Fibroblast of the conjunctiva (primary cell): ENCODE measurements at regions not wholly inside any gene's neighbourhood (a gene's known extent, or its start where the extent isn't known, plus 50 kb on each side); places are given as distances from the start of the nearest gene placed in this dataset.
"Not testable (repeated sequence)": the region's sequence is repeated elsewhere in the genome, so short reads cannot be mapped to it uniquely, and the experiment has no call there.

Source experiments
- DNase-seq: peaks from one replicate; pipeline ENCODE4 v3.0.0-alpha.2; 2010; ENCODE audit warnings: low read depth

- peak; percentile 8 for DNase-seq
These were observed 53.0 kb upstream of the TNKS2 start for GRCh38 chr10:91745090-91745831.

- DNase-seq: no peak
These were observed 54.8 kb upstream of the TNKS2 start for GRCh38 chr10:91743465-91743864.

DNA sequence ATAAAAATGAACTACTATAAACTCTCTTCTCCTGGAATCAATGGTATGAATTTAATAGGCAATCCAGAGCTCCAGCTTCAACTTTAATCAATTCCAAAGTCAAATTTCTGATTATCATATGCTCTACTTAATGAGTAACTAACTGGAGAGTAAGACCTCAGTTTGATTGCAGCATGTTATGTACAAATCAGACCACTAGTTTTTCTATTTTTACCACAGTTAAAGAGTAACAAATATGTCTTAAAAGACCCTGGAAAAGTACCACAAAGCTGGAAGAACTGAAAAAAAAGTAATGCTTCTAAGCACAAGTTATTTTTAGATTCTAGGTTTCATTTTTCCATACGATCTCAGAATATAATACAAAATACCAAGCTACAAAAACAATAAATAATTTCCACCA, 56.0 kb upstream of the TNKS2 start:
- no peak for DNase-seq

DNA sequence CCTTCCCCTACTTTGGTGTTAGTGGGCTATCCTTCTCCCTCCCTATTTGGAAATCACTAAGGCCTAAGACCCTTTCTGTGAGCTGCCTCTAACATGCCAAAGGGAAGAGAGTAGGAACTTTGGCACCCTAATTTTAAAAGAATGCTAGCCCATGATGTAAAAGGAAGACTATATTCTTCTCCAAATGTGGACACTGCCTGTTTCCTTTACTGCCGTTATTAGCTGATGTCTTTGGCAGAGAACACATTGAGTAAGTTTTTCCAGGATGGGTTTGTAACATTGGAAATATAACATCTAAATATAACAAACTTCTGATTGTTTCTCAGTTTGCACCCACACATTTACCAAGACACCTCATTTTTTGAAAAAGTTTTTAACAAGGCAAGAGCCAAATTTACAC, 56.9 kb upstream of the TNKS2 start:
- no peak for DNase-seq

DNA sequence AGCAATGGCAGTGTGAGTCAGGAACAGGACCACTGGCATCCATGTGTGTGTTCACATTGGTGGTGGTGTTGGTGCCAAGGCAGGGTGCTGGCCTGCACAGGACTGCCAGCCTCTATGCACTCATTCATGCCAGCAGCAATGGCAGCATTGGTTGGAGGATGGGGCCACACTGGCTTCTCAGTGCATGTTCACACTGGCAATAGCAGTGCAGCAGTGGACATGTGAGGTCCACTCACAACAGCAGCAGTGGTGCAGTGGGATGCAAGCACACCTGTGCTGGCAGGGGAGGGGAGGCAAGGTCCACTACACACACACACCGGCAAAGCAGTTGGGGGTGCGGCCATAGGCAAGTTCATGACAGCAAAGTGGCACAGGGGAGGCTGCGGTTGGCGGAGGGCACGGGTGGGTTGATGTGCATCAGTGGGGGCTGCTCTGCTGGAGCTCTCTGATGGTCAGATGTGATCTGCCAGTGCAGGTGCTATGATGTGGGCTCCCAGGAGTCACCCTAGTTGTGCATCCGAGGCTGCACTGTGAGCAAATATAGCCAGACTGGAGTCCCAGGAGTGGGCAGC, 57.8 kb upstream of the TNKS2 start:
- DNase-seq: no peak

DNA sequence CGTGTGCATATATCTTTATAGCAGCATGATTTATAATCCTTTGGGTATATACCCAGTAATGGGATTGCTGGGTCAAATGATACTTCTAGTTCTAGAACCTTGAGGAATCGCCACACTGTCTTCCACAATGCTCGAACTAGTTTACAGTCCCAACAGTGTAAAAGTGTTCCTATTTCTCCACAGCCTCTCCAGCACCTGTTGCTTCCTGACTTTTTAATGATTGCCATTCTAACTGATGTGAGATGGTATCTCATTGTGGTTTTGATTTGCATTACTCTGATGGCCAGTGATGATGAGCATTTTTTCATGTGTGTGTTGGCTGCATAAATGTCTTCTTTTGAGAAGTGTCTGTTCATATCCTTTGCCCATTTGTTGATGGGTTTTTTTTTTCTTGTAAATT, 66.0 kb upstream of the TNKS2 start:
- not testable (repeated sequence) for DNase-seq

DNA sequence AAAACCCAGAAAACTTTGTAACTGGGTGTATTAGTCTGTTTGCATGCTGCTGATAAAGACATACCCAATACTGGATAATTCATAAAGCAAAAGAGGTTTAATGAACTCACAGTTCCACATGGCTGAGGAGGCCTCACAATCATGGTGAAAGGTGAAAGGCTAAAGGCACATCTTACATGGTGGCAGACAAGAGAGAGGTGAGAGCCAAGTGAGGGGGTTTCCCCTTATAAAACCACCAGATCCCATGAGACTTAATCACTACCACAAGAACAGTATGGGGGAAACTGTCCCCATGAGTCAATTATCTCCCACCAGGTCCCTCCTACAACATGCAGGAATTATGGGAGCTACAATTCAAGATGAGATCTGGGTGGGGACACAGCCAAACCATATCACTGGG, 68.9 kb upstream of the TNKS2 start:
- DNase-seq: not testable (repeated sequence)

DNA sequence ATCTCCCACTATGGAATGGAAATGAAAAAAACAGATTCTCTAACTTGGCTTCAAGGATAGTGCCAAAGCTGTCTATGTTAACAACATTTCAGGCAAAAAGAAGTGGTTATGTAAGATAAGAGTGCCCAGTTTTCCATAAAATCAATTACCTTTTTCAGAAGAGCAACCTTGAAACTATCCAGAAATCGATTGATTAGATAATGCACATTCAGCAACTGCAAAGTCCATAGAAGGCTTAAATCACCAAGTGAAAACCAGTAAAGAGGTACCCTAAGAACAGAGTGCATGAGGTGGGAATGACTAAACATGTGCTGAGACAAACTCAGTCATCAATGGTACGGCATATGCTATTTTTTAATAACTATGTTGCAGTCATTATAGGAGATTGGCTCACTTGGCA, 71.9 kb upstream of the TNKS2 start:
- DNase-seq: no peak

GRCh38 chr10:91724933-91725332, 73.3 kb upstream of the TNKS2 start:
- no peak for DNase-seq

- no peak for DNase-seq
These were observed 80.7 kb upstream of the PPP1R3C start for GRCh38 chr10:91713461-91714072.

DNA sequence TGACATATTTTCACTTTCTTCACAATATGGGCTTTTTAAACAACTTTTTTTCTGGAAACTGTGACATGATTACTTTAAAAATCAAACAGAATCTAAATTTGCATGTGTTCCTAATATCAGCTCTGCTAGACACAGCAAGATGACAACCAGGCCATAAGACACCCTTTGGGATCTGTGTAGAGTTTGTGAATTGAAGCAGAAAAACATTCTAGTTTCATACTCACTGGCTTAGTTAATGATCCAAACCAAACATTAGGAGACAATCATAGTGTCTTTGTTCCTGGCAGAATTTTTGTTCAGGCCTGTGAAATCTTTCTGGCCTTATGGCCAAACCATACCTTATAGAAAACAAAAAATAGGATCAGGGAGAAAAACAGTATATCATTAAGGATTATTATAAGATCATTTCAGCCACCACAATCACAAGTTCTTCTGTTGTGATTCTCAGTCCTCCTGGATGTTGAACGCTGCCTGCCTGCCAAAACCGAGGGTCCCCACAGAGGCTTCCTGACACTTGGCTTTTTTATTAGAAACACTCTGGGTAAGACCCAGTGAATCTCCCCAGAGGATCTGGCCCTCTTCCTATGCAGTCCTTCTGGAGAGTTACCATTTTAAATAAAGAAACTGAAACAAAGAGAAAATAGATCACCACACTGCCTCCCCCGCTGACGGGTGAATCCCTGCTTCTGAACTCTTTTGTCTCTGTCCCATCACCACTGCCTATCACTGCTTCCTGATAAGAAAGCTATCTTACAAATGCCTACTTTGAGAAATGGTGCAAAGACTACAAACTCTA, 79.2 kb upstream of the PPP1R3C start:
- no peak for DNase-seq

DNA sequence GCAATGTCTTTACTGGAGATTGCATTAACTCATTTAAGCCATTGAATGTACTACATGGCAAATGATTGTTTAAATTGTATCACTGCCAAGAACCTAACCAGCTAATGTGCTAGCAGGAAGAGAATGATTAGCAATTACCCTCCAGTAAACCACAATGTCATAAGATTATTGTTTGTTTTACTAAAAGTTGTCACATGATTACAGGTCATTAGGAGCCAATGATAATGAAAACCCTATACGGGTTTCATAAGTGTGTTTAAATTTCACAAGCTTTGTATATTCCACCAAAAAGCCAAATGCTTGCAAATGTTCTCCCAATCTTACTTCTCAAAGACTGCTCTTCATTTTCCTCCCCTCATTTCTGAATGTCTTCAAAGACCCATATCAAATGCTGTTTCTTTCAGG, 76.5 kb upstream of the PPP1R3C start:
- no peak for DNase-seq

GRCh38 chr10:91708174-91708861, 75.4 kb upstream of the PPP1R3C start:
- DNase-seq: no peak

DNA sequence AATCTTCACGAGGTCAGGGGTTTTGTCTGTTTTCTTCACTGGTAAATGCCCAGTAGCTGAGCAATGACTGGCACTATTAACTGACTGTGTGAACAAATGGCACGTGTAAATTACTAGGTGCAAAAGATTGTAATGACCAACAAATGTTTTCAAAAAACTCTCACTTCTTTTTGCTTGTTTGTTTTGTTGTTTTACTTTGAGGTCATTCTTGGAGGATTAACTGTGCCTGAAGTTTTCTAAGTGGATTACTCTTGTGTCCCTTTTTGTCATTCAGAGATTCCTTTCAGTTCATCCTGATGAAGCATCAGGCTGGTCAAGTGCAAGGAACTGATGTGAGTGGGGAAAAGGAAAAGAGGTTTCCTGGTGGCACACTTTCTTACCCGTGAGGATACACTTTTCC, 74.4 kb upstream of the PPP1R3C start:
- no peak for DNase-seq

- no peak for DNase-seq
These were observed 73.2 kb upstream of the PPP1R3C start for GRCh38 chr10:91705948-91706670.

DNA sequence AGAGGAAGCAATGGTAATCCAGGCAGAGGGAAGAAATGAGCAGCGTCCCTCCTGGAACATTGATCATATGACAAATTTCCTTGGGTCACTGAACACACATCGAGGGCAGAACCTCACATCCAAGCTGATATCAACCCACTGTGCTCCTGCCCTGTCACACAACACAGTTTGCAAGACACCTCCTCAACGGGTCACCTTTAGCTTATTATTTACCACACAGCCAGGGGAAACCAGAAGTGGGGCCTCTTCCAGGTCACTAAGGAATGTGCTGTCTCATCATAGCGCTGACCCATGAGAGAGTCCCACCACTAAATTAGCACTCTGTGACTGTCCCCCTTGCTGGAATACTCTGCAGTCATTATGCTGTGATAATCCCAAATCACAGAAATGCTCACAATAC, 69.7 kb upstream of the PPP1R3C start:
- DNase-seq: no peak

GRCh38 chr10:91700788-91701444, 68.0 kb upstream of the PPP1R3C start:
- DNase-seq: peak; percentile 41

- DNase-seq: no peak
These were observed 67.4 kb upstream of the PPP1R3C start for GRCh38 chr10:91700273-91700672.

DNA sequence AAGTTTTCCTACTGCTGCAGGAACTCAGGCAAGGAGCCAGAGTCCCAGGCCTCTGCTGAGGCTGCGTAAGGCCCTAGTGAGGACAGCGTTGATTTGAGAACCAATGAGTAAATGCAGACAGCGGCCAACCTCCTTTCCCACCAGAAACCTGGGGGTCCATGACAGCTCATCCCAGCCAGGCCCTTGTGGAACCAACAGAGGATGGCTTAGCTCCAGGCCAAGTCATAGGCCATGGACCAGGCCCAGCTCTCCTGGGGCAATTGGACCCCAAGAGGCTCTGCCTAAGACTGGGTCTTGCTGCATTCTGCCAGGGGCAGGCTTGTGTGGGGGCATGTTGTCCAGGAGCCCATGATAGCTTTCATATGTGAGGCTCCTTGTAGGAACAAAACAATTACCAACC, 65.4 kb upstream of the PPP1R3C start:
- DNase-seq: no peak

- DNase-seq: no peak
These were observed 61.4 kb upstream of the PPP1R3C start for GRCh38 chr10:91694170-91694794.

DNA sequence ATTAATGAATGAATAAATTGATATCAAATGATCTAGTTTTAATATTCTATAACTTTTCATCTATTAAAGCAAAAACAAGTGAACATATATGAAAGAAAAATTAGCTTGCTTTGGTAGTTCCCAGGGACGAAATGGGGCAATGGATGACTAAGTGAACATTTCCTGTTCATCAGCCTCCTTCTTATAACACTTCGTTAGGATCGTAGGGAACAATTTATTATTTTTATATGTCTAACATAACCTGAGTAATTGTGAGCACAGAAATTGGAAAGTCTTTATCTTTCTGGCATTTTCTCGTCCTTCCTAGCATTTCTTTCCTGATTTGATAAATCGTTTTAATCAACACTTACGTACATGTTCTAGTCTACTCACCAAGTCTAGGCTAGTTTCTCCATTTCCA, 59.1 kb upstream of the PPP1R3C start:
- DNase-seq: no peak
